ENCODE measurements at regions not wholly inside any gene's neighbourhood (a gene's known extent, or its start where the extent isn't known, plus 50 kb on each side); places are given as distances from the start of the nearest gene placed in this dataset.
"Not testable (repeated sequence)": the region's sequence is repeated elsewhere in the genome, so short reads cannot be mapped to it uniquely, and the experiment has no call there.

DNA sequence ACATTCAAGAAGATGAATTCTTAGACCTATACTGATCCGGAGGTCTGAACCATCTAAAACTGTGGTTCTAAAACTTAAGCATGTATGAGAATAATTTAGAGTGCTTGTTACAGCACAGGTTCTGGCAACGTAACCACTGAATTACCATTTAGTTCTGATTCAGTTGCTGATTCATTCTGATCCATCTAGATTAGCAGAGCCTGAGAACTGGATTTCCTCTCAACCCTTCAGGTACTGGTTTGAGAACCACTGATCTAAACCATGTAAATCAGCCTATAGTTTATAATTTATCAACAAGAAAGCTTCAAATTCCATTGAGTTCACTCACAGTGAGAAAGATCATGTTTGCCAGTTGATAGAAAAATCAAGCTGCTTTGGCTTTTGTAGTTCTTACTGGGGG, 1001.1 kb upstream of the EPHA6 start:
- Histone ChIP-seq H3K79me2 (ENCODE audit: insufficient read depth, low read length) (no peaks in the 10 kb centered on the region), H3K36me3 (ENCODE audit: insufficient read depth, low read length) (no peaks in the 10 kb centered on the region), H3K4me3 (ENCODE audit: low read depth in 1 of 2, low read length in 2 of 2) (no peak overlapping the region), H3K4me2 (ENCODE audit: insufficient read depth, low read length) (no peak overlapping the region), H2AFZ (ENCODE audit: low read depth, low read length) (no peak overlapping the region), H3K27ac (ENCODE audit: low read length) (no peak overlapping the region), H3K9me3 (ENCODE audit: insufficient read depth, low read length, severe bottlenecking) (no peaks in the 10 kb centered on the region), H3K27me3 (ENCODE audit: insufficient read depth, low read length, poor library complexity) (no peaks in the 10 kb centered on the region), H3K4me1 (ENCODE audit: insufficient read depth, low read length) (no peaks in the 10 kb centered on the region), H3K9ac (ENCODE audit: low read depth, low read length) (no peak overlapping the region), H4K20me1 (ENCODE audit: insufficient read depth, low read length) (no peaks in the 10 kb centered on the region)
- no peak for ATAC-seq (ENCODE audit: insufficient read depth, low read depth)
- DNase-seq, result no peak
- TF ChIP-seq, protein P1, sequence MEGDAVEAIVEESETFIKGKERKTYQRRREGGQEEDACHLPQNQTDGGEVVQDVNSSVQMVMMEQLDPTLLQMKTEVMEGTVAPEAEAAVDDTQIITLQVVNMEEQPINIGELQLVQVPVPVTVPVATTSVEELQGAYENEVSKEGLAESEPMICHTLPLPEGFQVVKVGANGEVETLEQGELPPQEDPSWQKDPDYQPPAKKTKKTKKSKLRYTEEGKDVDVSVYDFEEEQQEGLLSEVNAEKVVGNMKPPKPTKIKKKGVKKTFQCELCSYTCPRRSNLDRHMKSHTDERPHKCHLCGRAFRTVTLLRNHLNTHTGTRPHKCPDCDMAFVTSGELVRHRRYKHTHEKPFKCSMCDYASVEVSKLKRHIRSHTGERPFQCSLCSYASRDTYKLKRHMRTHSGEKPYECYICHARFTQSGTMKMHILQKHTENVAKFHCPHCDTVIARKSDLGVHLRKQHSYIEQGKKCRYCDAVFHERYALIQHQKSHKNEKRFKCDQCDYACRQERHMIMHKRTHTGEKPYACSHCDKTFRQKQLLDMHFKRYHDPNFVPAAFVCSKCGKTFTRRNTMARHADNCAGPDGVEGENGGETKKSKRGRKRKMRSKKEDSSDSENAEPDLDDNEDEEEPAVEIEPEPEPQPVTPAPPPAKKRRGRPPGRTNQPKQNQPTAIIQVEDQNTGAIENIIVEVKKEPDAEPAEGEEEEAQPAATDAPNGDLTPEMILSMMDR (IDR thresholded peaks at IDR 0.05; ENCODE audit: borderline replicate concordance, extremely low read depth, low read length, poor library complexity, severe bottlenecking), result no peak
- no peak for TF ChIP-seq EZH2 (IDR thresholded peaks at IDR 0.05; ENCODE audit: borderline replicate concordance, low read depth, low read length, severe bottlenecking)

DNA sequence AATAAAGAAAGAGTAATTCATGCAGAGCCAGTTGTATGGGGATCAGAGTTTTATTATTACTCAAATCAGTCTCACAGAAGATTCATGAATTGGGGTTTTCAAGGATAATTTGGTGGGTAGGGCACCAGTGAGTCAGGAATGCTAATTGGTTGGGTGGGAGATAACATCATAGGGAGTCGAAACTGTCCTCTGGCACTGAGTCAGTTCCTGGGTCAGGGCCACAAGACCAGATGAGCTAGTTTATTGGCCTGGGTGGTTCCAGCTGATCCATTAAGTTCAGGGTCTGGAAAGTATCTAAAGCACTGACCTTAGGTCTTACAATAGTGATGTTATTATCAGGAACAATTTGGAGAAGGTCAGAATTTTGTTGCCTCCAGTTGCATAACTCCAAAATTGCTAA, 998.6 kb upstream of the EPHA6 start:
- Histone ChIP-seq H3K27me3 (ENCODE audit: insufficient read depth, low read length, poor library complexity) (no peaks in the 10 kb centered on the region), H3K4me3 (ENCODE audit: low read depth in 1 of 2, low read length in 2 of 2) (no peak overlapping the region), H3K79me2 (ENCODE audit: insufficient read depth, low read length) (no peaks in the 10 kb centered on the region), H4K20me1 (ENCODE audit: insufficient read depth, low read length) (no peaks in the 10 kb centered on the region), H3K4me1 (ENCODE audit: insufficient read depth, low read length) (no peaks in the 10 kb centered on the region), H3K36me3 (ENCODE audit: insufficient read depth, low read length) (no peaks in the 10 kb centered on the region), H3K27ac (ENCODE audit: low read length) (no peak overlapping the region), H3K9ac (ENCODE audit: low read depth, low read length) (no peak overlapping the region), H3K9me3 (ENCODE audit: insufficient read depth, low read length, severe bottlenecking) (no peaks in the 10 kb centered on the region), H2AFZ (ENCODE audit: low read depth, low read length) (no peak overlapping the region), H3K4me2 (ENCODE audit: insufficient read depth, low read length) (no peak overlapping the region)
- no peak for DNase-seq
- no peak for ATAC-seq (ENCODE audit: insufficient read depth, low read depth)
- no peak for TF ChIP-seq EZH2 (IDR thresholded peaks at IDR 0.05; ENCODE audit: borderline replicate concordance, low read depth, low read length, severe bottlenecking)
- TF ChIP-seq, protein P1 (IDR thresholded peaks at IDR 0.05; ENCODE audit: borderline replicate concordance, extremely low read depth, low read length, poor library complexity, severe bottlenecking), result no peak

DNA sequence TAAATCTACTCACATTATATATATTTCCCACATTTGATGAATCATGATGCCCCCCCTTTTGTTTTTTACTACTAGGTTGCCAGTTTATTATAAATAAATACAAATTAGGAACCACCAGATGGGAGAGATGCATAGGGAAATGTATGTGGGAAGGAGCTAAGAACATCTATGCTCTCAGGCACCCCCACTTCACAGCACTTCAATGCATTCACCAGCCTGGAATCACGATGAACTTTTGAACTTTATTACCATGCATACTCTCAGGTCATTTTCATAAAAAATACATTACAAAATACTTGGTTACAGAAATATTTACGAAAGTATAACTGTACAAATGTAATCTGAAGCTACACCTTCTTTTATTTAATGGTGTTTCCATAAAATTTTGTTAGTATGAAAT, 988.0 kb upstream of the EPHA6 start:
- Histone ChIP-seq H3K27ac (ENCODE audit: low read length) (no peak overlapping the region), H3K9me3 (ENCODE audit: insufficient read depth, low read length, severe bottlenecking) (no peaks in the 10 kb centered on the region), H4K20me1 (ENCODE audit: insufficient read depth, low read length) (no peaks in the 10 kb centered on the region), H3K4me3 (ENCODE audit: low read depth in 1 of 2, low read length in 2 of 2) (no peak overlapping the region), H3K4me1 (ENCODE audit: insufficient read depth, low read length) (no peaks in the 10 kb centered on the region), H3K4me2 (ENCODE audit: insufficient read depth, low read length) (no peak overlapping the region), H3K27me3 (ENCODE audit: insufficient read depth, low read length, poor library complexity) (no peaks in the 10 kb centered on the region), H2AFZ (ENCODE audit: low read depth, low read length) (no peak overlapping the region), H3K9ac (ENCODE audit: low read depth, low read length) (no peak overlapping the region), H3K36me3 (ENCODE audit: insufficient read depth, low read length) (no peaks in the 10 kb centered on the region), H3K79me2 (ENCODE audit: insufficient read depth, low read length) (no peaks in the 10 kb centered on the region)
- ATAC-seq (ENCODE audit: insufficient read depth, low read depth) (no peak), DNase-seq (no peak)
- TF ChIP-seq, protein P1 (IDR thresholded peaks at IDR 0.05; ENCODE audit: borderline replicate concordance, extremely low read depth, low read length, poor library complexity, severe bottlenecking), result no peak
- no peak for TF ChIP-seq EZH2 (IDR thresholded peaks at IDR 0.05; ENCODE audit: borderline replicate concordance, low read depth, low read length, severe bottlenecking)

DNA sequence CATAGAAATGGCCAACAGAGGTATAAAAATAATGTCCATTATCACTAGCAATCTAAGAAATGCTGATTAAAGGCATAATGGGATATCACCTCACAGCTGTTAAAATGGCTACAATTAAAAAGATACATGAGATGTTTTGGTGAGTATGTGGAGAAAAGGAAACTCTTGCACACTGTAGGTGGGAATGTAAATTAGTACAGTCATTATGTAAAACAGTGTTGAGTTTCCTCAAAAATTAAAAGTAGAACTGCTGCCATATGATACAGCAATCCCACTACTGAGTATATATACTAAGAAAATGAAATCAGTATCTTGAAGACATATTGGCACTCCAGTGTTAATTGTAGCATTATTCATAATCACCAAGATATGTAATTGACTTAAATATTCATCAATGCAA, 982.2 kb upstream of the EPHA6 start:
- Histone ChIP-seq H3K4me3 (ENCODE audit: low read depth in 1 of 2, low read length in 2 of 2) (no peak overlapping the region), H3K79me2 (ENCODE audit: insufficient read depth, low read length) (no peaks in the 10 kb centered on the region), H3K27ac (ENCODE audit: low read length) (no peak overlapping the region), H3K9ac (ENCODE audit: low read depth, low read length) (no peak overlapping the region), H3K36me3 (ENCODE audit: insufficient read depth, low read length) (no peaks in the 10 kb centered on the region), H3K4me2 (ENCODE audit: insufficient read depth, low read length) (no peak overlapping the region), H3K9me3 (ENCODE audit: insufficient read depth, low read length, severe bottlenecking) (no peaks in the 10 kb centered on the region), H3K27me3 (ENCODE audit: insufficient read depth, low read length, poor library complexity) (no peaks in the 10 kb centered on the region), H4K20me1 (ENCODE audit: insufficient read depth, low read length) (no peaks in the 10 kb centered on the region), H3K4me1 (ENCODE audit: insufficient read depth, low read length) (no peaks in the 10 kb centered on the region), H2AFZ (ENCODE audit: low read depth, low read length) (no peak overlapping the region)
- TF ChIP-seq EZH2 (IDR thresholded peaks at IDR 0.05; ENCODE audit: borderline replicate concordance, low read depth, low read length, severe bottlenecking), result no peak
- no peak for DNase-seq
- no peak for ATAC-seq (ENCODE audit: insufficient read depth, low read depth)

DNA sequence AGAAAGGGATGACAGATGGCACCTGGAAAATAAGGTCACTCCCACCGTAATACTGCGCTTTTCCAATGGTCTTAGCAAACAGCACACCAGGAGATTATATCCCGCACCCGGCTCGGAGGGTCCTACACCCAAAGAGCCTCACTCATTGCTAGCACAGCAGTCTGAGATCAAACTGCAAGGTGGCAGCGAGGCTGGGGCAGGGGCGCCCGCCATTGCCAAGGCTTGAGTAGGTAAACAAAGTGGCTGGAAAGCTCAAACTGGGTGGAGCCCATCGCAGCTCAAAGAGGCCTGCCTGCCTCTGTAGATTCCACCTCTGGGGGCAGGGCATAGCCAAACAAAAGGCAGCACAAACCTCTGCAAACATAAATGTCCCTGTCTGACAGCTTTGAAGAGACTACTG, 953.8 kb upstream of the EPHA6 start:
- not testable (repeated sequence) for H3K4me1 ChIP-seq (ENCODE audit: insufficient read depth, low read length); H3K27ac ChIP-seq (ENCODE audit: low read length); H3K79me2 ChIP-seq (ENCODE audit: insufficient read depth, low read length); H3K9ac ChIP-seq (ENCODE audit: low read depth, low read length); H3K4me3 ChIP-seq (ENCODE audit: low read depth in 1 of 2, low read length in 2 of 2); ATAC-seq (ENCODE audit: insufficient read depth, low read depth); H4K20me1 ChIP-seq (ENCODE audit: insufficient read depth, low read length); H3K9me3 ChIP-seq (ENCODE audit: insufficient read depth, low read length, severe bottlenecking); H3K4me2 ChIP-seq (ENCODE audit: insufficient read depth, low read length); H3K27me3 ChIP-seq (ENCODE audit: insufficient read depth, low read length, poor library complexity); H2AFZ ChIP-seq (ENCODE audit: low read depth, low read length); DNase-seq; H3K36me3 ChIP-seq (ENCODE audit: insufficient read depth, low read length)

All from DND-41 (cell line).